Colon (tissue), 2 donors: ENCODE measurements at regions not wholly inside any gene's neighbourhood (a gene's known extent, or its start where the extent isn't known, plus 50 kb on each side); places are given as distances from the start of the nearest gene placed in this dataset.

Experiments
- FAIRE-seq: peaks from 2 replicates; lab custom pipeline; 2012; peaks lifted over from hg19 to GRCh38; lab: Jason Lieb, UNC
- donor health status: control.
- donor health status: control.

DNA sequence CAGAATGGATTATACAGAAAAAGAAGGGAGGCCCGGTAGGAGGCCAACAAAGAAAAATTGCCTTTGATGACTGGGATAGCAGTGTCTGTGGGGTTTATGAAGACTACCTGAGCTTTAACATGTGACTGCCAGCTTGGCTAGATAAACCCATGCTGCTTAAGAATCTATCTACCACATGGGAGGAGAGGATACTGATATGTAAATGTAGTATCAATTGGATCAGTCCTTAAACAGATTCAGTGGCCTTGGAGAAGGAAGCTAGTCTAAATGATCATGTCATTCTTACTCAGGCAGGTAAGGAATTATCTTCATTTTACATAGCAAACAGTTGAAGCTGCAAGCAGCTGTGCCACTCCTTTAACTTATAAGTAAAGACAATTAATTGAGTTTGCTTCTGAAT lies 50.0 kb upstream of the SYNPR start:
- FAIRE-seq: no peak
